NB4 (cell line): ENCODE measurements at regions not wholly inside any gene's neighbourhood (a gene's known extent, or its start where the extent isn't known, plus 50 kb on each side); places are given as distances from the start of the nearest gene placed in this dataset.

Source experiments
- CTCF ChIP-seq: IDR thresholded peaks from one replicate; pipeline ENCODE4 v1.5.1; 2012; ENCODE audit warnings: low read depth, low read length
- POLR2A ChIP-seq: IDR thresholded peaks from 2 replicates; pipeline ENCODE4 v1.6.1; 2011; ENCODE audit warnings: mild to moderate bottlenecking; ENCODE audit not compliant: insufficient read length; ENCODE audit errors: extremely low read depth

- TF ChIP-seq CTCF (no peak), POLR2A (no peak)
Observed at GRCh38 chr21:30943243-30943642, 61.9 kb upstream of the KRTAP11-1 start.
